ENCODE measurements at regions not wholly inside any gene's neighbourhood (a gene's known extent, or its start where the extent isn't known, plus 50 kb on each side); places are given as distances from the start of the nearest gene placed in this dataset.

DNA sequence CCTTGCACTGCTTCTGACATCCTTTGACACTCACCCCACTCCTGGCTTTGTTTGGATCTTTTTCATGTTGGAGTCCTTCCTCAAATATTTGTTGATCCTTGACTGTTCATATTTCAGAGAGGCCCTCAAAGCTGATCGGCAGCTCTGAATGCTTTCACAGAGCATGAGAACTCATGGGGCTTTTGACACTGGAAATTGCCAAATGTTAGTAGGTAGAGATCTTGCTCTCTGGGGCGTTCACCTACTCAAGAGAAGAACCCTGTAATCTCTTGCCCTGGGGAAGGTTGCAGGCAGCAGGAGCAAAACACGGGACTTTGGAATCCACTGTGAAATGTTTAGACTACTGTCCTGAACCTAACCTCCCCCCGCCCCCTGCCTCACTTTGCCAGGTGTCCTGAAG, 67.4 kb upstream of the STUM start (continued):
- TF ChIP-seq, protein P1, sequence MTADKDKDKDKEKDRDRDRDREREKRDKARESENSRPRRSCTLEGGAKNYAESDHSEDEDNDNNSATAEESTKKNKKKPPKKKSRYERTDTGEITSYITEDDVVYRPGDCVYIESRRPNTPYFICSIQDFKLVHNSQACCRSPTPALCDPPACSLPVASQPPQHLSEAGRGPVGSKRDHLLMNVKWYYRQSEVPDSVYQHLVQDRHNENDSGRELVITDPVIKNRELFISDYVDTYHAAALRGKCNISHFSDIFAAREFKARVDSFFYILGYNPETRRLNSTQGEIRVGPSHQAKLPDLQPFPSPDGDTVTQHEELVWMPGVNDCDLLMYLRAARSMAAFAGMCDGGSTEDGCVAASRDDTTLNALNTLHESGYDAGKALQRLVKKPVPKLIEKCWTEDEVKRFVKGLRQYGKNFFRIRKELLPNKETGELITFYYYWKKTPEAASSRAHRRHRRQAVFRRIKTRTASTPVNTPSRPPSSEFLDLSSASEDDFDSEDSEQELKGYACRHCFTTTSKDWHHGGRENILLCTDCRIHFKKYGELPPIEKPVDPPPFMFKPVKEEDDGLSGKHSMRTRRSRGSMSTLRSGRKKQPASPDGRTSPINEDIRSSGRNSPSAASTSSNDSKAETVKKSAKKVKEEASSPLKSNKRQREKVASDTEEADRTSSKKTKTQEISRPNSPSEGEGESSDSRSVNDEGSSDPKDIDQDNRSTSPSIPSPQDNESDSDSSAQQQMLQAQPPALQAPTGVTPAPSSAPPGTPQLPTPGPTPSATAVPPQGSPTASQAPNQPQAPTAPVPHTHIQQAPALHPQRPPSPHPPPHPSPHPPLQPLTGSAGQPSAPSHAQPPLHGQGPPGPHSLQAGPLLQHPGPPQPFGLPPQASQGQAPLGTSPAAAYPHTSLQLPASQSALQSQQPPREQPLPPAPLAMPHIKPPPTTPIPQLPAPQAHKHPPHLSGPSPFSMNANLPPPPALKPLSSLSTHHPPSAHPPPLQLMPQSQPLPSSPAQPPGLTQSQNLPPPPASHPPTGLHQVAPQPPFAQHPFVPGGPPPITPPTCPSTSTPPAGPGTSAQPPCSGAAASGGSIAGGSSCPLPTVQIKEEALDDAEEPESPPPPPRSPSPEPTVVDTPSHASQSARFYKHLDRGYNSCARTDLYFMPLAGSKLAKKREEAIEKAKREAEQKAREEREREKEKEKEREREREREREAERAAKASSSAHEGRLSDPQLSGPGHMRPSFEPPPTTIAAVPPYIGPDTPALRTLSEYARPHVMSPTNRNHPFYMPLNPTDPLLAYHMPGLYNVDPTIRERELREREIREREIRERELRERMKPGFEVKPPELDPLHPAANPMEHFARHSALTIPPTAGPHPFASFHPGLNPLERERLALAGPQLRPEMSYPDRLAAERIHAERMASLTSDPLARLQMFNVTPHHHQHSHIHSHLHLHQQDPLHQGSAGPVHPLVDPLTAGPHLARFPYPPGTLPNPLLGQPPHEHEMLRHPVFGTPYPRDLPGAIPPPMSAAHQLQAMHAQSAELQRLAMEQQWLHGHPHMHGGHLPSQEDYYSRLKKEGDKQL (CRISPR knock-in tag; IDR thresholded peaks at IDR 0.05; ENCODE audit: low read depth): 0 out of 2 replicates have a peak, but pooled peaks have one; percentile 26
- TF ChIP-seq AFF4 (CRISPR knock-in tag; IDR thresholded peaks at IDR 0.05) (no peak), PRDM4 (CRISPR knock-in tag; IDR thresholded peaks at IDR 0.05; ENCODE audit: borderline replicate concordance) (no peak), MEIS1 (CRISPR knock-in tag; IDR thresholded peaks at IDR 0.05; ENCODE audit: borderline replicate concordance) (no peak), PAX8 (CRISPR knock-in tag; IDR thresholded peaks at IDR 0.05; ENCODE audit: borderline replicate concordance) (no peak), ZNF263 (CRISPR knock-in tag; IDR thresholded peaks at IDR 0.05) (no peak), CREB1 (IDR thresholded peaks at IDR 0.05) (no peak), CREB1 (CRISPR knock-in tag; IDR thresholded peaks at IDR 0.05) (no peak), MED1 (CRISPR knock-in tag; IDR thresholded peaks at IDR 0.05) (no peak), SOX6 (IDR thresholded peaks at IDR 0.05) (no peak), SOX6 (CRISPR knock-in tag; IDR thresholded peaks at IDR 0.05) (peak; percentile 57; the same call in 1 of the 2 replicates), ZNF143 (CRISPR knock-in tag; IDR thresholded peaks at IDR 0.05) (no peak), KLF9 (CRISPR knock-in tag; IDR thresholded peaks at IDR 0.05; ENCODE audit: low read depth) (no peak), ZNF773 (CRISPR knock-in tag; IDR thresholded peaks at IDR 0.05; ENCODE audit: borderline replicate concordance) (no peak), THYN1 (CRISPR knock-in tag; IDR thresholded peaks at IDR 0.05; ENCODE audit: borderline replicate concordance, low read depth) (no peak), ZNF619 (CRISPR knock-in tag; IDR thresholded peaks at IDR 0.05) (no peak)
- TF ChIP-seq, protein P2, sequence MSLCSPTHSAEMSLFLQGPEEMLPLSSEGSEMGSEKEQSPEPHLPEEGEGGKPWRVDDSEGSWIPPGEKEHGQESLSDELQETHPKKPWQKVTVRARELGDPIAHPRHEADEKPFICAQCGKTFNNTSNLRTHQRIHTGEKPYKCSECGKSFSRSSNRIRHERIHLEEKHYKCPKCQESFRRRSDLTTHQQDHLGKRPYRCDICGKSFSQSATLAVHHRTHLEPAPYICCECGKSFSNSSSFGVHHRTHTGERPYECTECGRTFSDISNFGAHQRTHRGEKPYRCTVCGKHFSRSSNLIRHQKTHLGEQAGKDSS (CRISPR knock-in tag; IDR thresholded peaks at IDR 0.05; ENCODE audit: borderline replicate concordance, low read depth): no peak
